Ectodermal cell (in vitro differentiated cells): ENCODE measurements at regions not wholly inside any gene's neighbourhood (a gene's known extent, or its start where the extent isn't known, plus 50 kb on each side); places are given as distances from the start of the nearest gene placed in this dataset.
"Not testable (repeated sequence)": the region's sequence is repeated elsewhere in the genome, so short reads cannot be mapped to it uniquely, and the experiment has no call there.

Experiments used
- H3K27ac ChIP-seq: 2 replicates; pipeline ENCODE4 v1.7.0; 2013; ENCODE audit warnings: mild to moderate bottlenecking, low read depth, low read length; ENCODE audit not compliant: insufficient read depth, poor library complexity, severe bottlenecking
- H3K27me3 ChIP-seq: 2 replicates; pipeline ENCODE4 v1.7.0; 2013; ENCODE audit warnings: mild to moderate bottlenecking, low read length; ENCODE audit not compliant: insufficient read depth, control insufficient read depth, poor library complexity, severe bottlenecking
- H3K36me3 ChIP-seq: one replicate; pipeline ENCODE4 v1.7.0; 2013; ENCODE audit warnings: low read length; ENCODE audit not compliant: control insufficient read depth, insufficient read depth
- H3K4me1 ChIP-seq: one replicate; pipeline ENCODE4 v1.7.0; 2013; ENCODE audit warnings: low read length; ENCODE audit not compliant: control insufficient read depth, insufficient read depth
- H3K4me3 ChIP-seq: 2 replicates; pipeline ENCODE4 v1.7.0; 2013; ENCODE audit warnings: low read depth, low read length, control low read depth; ENCODE audit not compliant: insufficient read depth
- H3K9me3 ChIP-seq: 2 replicates; pipeline ENCODE4 v1.7.0; 2013; ENCODE audit warnings: mild to moderate bottlenecking, low read length, moderate library complexity; ENCODE audit not compliant: control insufficient read depth
- WGBS, 2 experiments: methylation state at CpG; one replicate each; pipeline ENCODE4 v1.1.7; 2013; ENCODE audit warnings: missing lambda C conversion rate in 2 of 2; 5-methylcytosine and 5-hydroxymethylcytosine counted together

- H3K4me3 ChIP-seq, result no peak overlapping the region
- H3K9me3 ChIP-seq, result no peaks in the 10 kb centered on the region
- H3K4me1 ChIP-seq, result no peaks in the 10 kb centered on the region
- 62 to 72% methylated on average over 1 of the region's 2 CpGs for WGBS, 2 experiments
- no peak overlapping the region for H3K27ac ChIP-seq
- H3K27me3 ChIP-seq, result no peaks in the 10 kb centered on the region
- no peaks in the 10 kb centered on the region for H3K36me3 ChIP-seq
Measured at GRCh38 chr7:7002418-7003062, 176.5 kb upstream of the CCZ1B start.

DNA sequence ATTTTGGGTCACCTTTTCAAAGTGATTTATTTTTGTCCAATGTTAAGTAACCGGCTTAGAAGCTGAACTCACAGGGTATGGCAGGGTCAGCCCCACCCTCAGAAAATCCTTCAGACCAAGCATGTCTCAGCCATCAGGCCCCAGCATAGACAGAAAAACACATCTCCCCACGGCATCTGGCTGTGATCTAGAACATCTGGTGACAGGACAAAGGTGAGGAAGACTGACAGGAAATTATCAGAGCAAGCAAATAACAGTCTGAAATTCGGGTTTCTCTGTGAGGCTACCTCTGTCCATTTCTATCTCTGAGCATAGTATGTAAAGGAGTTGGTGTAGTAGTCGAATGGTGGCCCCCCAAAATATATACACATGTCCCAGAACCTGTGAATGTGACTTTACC lies 177.0 kb upstream of the C1GALT1 start:
- Histone ChIP-seq H3K27me3 (no peaks in the 10 kb centered on the region), H3K36me3 (no peaks in the 10 kb centered on the region), H3K4me1 (no peaks in the 10 kb centered on the region), H3K27ac (no peak overlapping the region), H3K4me3 (no peak overlapping the region), H3K9me3 (no peaks in the 10 kb centered on the region)
- 79 to 87% methylated on average over 3 to 4 of the region's 4 CpGs for WGBS, 2 experiments

- 83 to 100% methylated on average over 1 of the region's 2 CpGs for WGBS, 2 experiments
- H3K9me3 ChIP-seq, H3K27ac ChIP-seq, H3K4me1 ChIP-seq, H3K27me3 ChIP-seq, H3K36me3 ChIP-seq, H3K4me3 ChIP-seq: not testable (repeated sequence)
Measured at GRCh38 chr7:7005949-7006348, 176.4 kb upstream of the C1GALT1 start.

DNA sequence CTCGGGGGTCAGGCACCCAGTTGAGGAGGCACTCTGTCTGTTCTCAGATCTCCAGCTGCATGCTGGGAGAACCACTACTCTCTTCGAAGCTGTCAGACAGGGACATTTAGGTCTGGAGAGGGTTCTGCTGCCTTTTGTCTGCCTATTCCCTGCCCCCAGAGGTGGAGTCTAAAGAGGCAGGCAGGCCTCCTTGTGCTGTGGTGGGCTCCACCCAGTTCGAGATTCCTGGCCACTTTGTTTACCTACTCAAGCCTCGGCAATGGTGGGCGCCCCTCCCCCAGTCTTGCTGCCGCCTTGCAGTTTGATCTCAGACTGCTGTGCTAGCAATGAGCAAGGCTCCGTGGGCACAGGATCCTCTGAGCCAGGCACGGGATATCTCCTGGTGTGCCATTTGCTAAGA lies 171.1 kb upstream of the C1GALT1 start:
- not testable (repeated sequence) for H3K36me3 ChIP-seq, H3K4me1 ChIP-seq, H3K4me3 ChIP-seq, H3K9me3 ChIP-seq, H3K27me3 ChIP-seq, H3K27ac ChIP-seq
- 77 to 84% methylated on average over 8 of the region's 8 CpGs for WGBS, 2 experiments

DNA sequence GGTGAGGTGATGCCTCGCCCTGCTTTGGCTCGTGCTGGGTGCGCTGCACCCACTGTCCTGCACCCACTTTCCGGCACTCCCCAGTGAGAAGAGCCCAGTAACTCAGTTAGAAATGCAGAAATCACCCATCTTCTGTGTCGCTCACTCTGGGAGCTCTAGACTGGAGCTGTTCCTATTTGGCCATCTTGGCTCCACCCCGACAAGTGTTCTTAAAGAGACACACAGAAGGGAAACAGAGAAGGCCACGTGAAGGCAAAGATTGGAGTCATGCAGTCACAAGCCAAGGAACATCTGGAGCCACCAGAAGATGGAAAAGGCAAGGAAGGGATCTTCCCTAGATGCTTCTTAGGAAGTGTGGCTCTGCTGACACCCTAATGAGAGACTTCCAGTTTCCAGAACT lies 170.6 kb upstream of the C1GALT1 start:
- not testable (repeated sequence) for H3K27me3 ChIP-seq, H3K9me3 ChIP-seq, H3K27ac ChIP-seq, H3K36me3 ChIP-seq, H3K4me1 ChIP-seq, H3K4me3 ChIP-seq
- WGBS, 2 experiments, result 90 to 92% methylated on average over 7 of the region's 7 CpGs

- no peaks in the 10 kb centered on the region for H3K9me3 ChIP-seq
- peaks cover 4% of the 10 kb centered on the region for H3K4me1 ChIP-seq
- H3K36me3 ChIP-seq, result no peaks in the 10 kb centered on the region
- no peak overlapping the region for H3K4me3 ChIP-seq
- 87 to 91% methylated on average over 6 of the region's 6 CpGs for WGBS, 2 experiments
- H3K27ac ChIP-seq, result no peak overlapping the region
- no peaks in the 10 kb centered on the region for H3K27me3 ChIP-seq
Measured at GRCh38 chr7:7014827-7015595, 167.3 kb upstream of the C1GALT1 start.

- Histone ChIP-seq H3K9me3 (no peaks in the 10 kb centered on the region), H3K27me3 (no peaks in the 10 kb centered on the region), H3K27ac (no peak overlapping the region), H3K4me1 (peaks cover 4% of the 10 kb centered on the region), H3K36me3 (no peaks in the 10 kb centered on the region), H3K4me3 (no peak overlapping the region)
- WGBS, 2 experiments, result 89 to 95% methylated on average over 4 of the region's 4 CpGs
Measured at GRCh38 chr7:7017707-7018280, 164.6 kb upstream of the C1GALT1 start.

- Histone ChIP-seq H3K4me1 (peaks cover 4% of the 10 kb centered on the region), H3K9me3 (no peaks in the 10 kb centered on the region), H3K36me3 (no peaks in the 10 kb centered on the region), H3K4me3 (no peak overlapping the region), H3K27ac (no peak overlapping the region), H3K27me3 (no peaks in the 10 kb centered on the region)
- 89% methylated on average over 1 of the region's 1 CpG; no CpG with 5 or more reads in 1 of the 2 experiments for WGBS, 2 experiments
Measured at GRCh38 chr7:7018290-7018689, 164.1 kb upstream of the C1GALT1 start.

DNA sequence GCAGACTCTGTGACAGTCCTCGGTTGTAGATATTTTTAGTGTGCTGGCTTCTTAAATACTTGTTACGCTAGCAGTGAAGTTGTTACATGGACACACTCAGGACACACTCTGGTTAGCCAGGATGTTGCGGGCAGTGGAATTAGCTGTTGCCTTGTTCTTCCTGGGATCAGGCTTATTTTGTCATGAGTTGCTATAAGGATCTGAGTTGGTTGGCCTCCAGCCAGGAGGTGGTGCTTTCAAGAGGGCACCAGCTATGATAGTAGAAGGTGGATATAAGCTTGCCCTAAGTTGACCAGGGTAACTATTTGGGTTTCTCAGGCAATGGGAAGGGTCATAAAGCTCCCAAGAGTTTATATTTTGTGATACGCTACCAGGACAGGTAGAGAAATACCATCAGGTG lies 150.1 kb upstream of the C1GALT1 start:
- Histone ChIP-seq H3K27ac (no peak overlapping the region), H3K36me3 (no peaks in the 10 kb centered on the region), H3K27me3 (no peaks in the 10 kb centered on the region), H3K4me3 (no peak overlapping the region), H3K4me1 (no peaks in the 10 kb centered on the region), H3K9me3 (no peaks in the 10 kb centered on the region)
- 95 to 97% methylated on average over 4 of the region's 4 CpGs for WGBS, 2 experiments

GRCh38 chr7:7035851-7036250 lies 146.5 kb upstream of the C1GALT1 start:
- Histone ChIP-seq H3K9me3 (no peaks in the 10 kb centered on the region), H3K36me3 (no peaks in the 10 kb centered on the region), H3K27me3 (no peaks in the 10 kb centered on the region), H3K4me3 (no peak overlapping the region), H3K4me1 (no peaks in the 10 kb centered on the region), H3K27ac (no peak overlapping the region)
- 42 to 48% methylated on average over 1 of the region's 1 CpG for WGBS, 2 experiments
